ENCODE measurements at regions not wholly inside any gene's neighbourhood (a gene's known extent, or its start where the extent isn't known, plus 50 kb on each side); places are given as distances from the start of the nearest gene placed in this dataset.

- TF ChIP-seq CTCF (IDR thresholded peaks at IDR 0.05): no peak
- TF ChIP-seq POLR2A (IDR thresholded peaks at IDR 0.05): no peak
Observed at GRCh38 chr6:120947111-120947510, 387.2 kb downstream of the TBC1D32 start.
